IPS-18a (cell line): ENCODE measurements at regions not wholly inside any gene's neighbourhood (a gene's known extent, or its start where the extent isn't known, plus 50 kb on each side); places are given as distances from the start of the nearest gene placed in this dataset.

Source experiments
- H3K27ac ChIP-seq: one replicate; pipeline ENCODE4 v1.5.1; 2013; ENCODE audit warnings: low read length
- H3K27me3 ChIP-seq: one replicate; pipeline ENCODE4 v1.6.1; 2013; ENCODE audit warnings: mild to moderate bottlenecking, low read length; ENCODE audit not compliant: control insufficient read depth, insufficient read depth
- H3K36me3 ChIP-seq: one replicate; pipeline ENCODE4 v1.6.1; 2013; ENCODE audit warnings: low read depth, low read length; ENCODE audit not compliant: control insufficient read depth
- H3K4me1 ChIP-seq: one replicate; pipeline ENCODE4 v1.6.1; 2013; ENCODE audit warnings: low read depth, low read length; ENCODE audit not compliant: control insufficient read depth
- H3K4me3 ChIP-seq: one replicate; pipeline ENCODE4 v1.5.1; 2013; ENCODE audit warnings: low read length
- H3K9ac ChIP-seq: one replicate; pipeline ENCODE4 v1.6.1; 2013; ENCODE audit warnings: mild to moderate bottlenecking, low read length, moderate library complexity
- H3K9me3 ChIP-seq: one replicate; pipeline ENCODE4 v1.6.1; 2013; ENCODE audit warnings: low read depth, low read length; ENCODE audit not compliant: control insufficient read depth

DNA sequence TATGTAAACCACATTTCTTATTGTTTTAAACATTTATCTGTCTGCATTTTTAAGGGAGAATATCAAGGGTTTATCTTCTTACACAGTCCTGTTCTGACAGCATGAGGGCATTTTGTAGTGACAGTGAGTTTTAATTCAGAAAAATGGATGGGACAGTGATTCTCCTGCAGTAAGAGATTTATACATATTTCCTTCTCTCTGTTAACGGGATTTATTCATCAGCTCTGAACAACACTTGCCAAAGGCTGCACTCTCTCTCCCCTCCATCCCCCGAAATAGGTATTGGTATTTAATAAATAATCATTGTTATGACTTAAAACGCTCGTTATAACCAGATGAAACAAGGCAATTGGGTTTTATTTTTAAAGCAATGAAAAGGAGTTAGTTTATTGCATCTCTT is 410.9 kb downstream of the STIM2 start:
- H3K4me1 ChIP-seq, result peaks cover 22% of the 10 kb centered on the region
- H3K36me3 ChIP-seq, result no peaks in the 10 kb centered on the region
- H3K9ac ChIP-seq, result no peak overlapping the region
- no peak overlapping the region for H3K27ac ChIP-seq
- no peak overlapping the region for H3K4me3 ChIP-seq
- no peaks in the 10 kb centered on the region for H3K27me3 ChIP-seq
- no peaks in the 10 kb centered on the region for H3K9me3 ChIP-seq

DNA sequence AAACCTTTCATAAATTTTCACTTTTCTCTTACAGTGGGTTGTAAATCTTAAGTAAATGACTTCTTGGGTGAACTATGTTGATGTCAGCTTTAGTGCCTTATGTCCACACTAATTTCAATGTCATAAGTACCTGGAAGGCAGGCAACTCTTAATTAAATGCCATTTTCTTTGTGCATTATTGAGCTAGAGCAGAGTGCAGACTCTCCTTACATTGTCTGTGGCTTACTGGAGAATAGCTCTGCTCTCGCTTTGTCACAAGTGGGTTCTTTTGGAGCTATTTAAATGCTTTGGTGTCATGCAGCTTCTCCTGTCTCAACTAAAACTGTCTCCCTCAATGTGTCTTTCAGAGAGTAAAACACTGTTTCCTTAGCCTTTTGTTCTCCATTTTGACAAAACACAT is 411.6 kb downstream of the STIM2 start:
- Histone ChIP-seq H3K9me3 (no peaks in the 10 kb centered on the region), H3K4me1 (peaks cover 22% of the 10 kb centered on the region), H3K9ac (no peak overlapping the region), H3K36me3 (no peaks in the 10 kb centered on the region), H3K4me3 (no peak overlapping the region), H3K27ac (no peak overlapping the region), H3K27me3 (no peaks in the 10 kb centered on the region)

DNA sequence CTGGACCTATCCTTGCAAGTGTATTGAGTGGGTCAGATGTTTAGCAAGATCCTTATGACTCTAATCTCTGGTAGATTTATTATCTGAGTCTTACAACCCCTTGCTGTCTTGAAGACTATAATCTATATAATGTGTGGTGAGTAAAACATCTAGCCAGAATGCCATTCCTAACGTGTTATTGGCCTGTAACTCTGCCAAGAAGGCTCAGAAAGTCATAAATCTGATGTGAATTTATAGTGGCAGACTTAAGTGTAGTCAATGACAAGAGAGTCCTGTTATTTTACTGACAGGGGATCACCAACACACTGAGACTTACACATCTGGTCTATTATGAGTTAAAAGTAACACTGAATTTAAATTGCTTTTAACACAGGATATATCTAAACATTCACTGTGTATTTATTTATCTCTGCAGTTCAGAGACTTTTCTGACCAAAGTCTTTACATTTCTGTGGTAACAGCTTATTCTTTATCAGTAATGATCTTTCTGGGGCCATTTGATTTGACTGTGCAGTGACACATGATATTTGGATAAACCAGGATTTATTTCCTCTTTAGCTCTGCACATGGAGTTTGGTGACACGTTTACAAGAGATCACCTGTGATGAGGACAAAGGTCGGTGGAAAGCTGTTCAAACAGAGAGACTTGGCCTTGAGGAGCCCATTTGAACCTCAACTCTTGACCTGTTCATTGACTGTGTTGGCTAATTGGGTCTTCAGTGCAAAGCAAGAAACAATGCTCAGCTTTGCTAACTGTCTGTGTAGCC is 415.8 kb downstream of the STIM2 start:
- no peaks in the 10 kb centered on the region for H3K36me3 ChIP-seq
- no peaks in the 10 kb centered on the region for H3K27me3 ChIP-seq
- H3K9ac ChIP-seq, result no peak overlapping the region
- peaks cover 8% of the 10 kb centered on the region for H3K4me1 ChIP-seq
- H3K9me3 ChIP-seq, result no peaks in the 10 kb centered on the region
- H3K27ac ChIP-seq, result no peak overlapping the region
- no peak overlapping the region for H3K4me3 ChIP-seq

DNA sequence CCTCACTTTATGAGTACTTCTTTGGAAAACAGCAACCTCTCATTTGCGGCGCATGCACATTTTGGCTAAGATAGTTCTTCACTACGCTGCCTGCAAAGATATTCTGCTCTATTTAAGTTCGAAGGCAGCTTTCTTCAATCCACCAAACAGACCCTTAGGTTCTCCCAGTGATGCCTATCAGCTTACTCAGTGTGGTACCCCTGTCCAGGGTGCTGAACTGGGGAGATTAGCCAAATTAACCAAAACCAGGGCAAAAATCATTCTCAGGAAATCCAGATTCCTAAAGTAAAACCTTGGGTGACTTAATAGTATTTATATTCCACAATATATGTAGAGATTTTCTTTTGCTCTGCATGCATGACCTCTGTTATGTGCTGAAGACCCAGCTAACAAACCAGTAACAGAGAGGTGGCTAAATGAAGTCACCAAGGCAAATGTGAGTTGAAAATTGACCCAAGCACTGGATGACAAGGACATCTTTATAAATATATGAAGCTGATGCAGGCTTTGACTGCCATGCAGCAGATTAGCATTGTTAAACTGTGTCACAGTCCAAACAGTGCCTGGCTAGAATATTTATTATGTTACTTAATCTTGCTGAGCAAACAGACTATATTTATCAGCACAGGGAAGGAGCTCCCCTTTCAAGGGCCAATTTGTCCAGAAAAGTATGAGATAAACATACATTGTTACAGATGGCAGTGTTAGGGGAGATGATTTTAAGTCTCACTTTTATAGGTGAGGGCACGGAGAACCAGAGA is 418.2 kb downstream of the STIM2 start:
- H3K4me3 ChIP-seq, result no peak overlapping the region
- no peak overlapping the region for H3K27ac ChIP-seq
- no peak overlapping the region for H3K9ac ChIP-seq
- H3K4me1 ChIP-seq, result no peaks in the 10 kb centered on the region
- no peaks in the 10 kb centered on the region for H3K27me3 ChIP-seq
- no peaks in the 10 kb centered on the region for H3K9me3 ChIP-seq
- no peaks in the 10 kb centered on the region for H3K36me3 ChIP-seq

DNA sequence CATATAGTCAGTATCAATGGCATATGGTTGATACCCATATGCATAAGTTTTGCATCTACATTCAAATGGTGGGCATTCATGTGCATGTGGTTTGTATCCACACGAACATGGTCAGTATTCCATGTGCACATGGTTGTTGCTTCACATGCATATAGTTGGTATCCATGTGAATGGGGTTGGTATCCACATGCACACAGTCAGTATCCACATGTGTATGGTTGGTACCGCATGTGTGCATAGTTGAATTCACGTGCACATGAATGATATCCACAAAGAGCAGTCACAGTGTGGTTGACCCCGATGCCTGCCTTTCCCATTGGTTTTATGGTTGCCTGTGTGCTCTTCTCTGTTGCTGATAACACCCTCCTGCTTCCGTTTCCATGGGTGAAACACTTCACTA is 427.9 kb downstream of the STIM2 start:
- no peak overlapping the region for H3K9ac ChIP-seq
- peaks cover 13% of the 10 kb centered on the region for H3K4me1 ChIP-seq
- H3K4me3 ChIP-seq, result no peak overlapping the region
- H3K36me3 ChIP-seq, result no peaks in the 10 kb centered on the region
- no peak overlapping the region for H3K27ac ChIP-seq
- H3K27me3 ChIP-seq, result no peaks in the 10 kb centered on the region
- no peaks in the 10 kb centered on the region for H3K9me3 ChIP-seq

DNA sequence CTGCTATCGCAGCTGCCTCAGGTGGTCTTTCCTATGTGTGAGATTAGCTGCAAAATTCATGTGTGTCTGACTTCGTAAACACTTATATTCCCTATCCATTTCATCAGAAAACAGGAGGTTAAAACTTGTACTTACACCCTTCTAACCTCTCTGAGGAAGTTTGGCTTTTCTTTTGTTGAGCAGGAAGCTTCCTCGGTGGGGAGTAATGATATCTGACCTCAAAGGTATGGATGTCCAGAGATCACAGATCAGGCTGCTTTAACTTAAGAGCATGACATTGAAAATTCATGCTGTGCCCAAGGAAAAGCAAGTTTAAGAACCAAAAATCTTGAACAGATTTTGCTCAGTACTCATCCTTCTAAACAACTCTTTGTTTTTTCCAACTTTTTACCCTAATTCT is 429.1 kb downstream of the STIM2 start:
- peaks cover 13% of the 10 kb centered on the region for H3K4me1 ChIP-seq
- no peak overlapping the region for H3K27ac ChIP-seq
- no peaks in the 10 kb centered on the region for H3K9me3 ChIP-seq
- H3K9ac ChIP-seq, result no peak overlapping the region
- no peaks in the 10 kb centered on the region for H3K27me3 ChIP-seq
- no peak overlapping the region for H3K4me3 ChIP-seq
- no peaks in the 10 kb centered on the region for H3K36me3 ChIP-seq

DNA sequence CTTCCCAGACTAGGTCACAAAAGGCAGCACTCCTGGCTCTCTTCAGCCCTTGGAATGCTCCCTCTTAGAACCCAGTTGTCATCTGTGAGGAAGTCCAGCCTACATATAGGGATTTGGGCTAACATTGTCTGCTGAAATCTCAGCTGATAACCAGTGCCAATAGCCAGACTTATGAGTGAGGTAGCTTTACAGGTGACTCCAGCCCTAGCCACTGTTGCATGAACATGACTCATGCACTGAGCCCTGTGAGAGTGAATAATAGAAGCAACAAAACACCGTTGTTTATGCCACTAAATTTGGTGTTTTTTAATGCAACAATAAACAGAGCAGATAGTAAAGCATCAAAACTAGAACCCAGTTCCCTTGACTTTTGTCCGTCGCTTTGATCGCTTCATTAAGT is 433.2 kb downstream of the STIM2 start:
- Histone ChIP-seq H3K4me1 (peaks cover 13% of the 10 kb centered on the region), H3K27ac (no peak overlapping the region), H3K9ac (no peak overlapping the region), H3K27me3 (no peaks in the 10 kb centered on the region), H3K9me3 (no peaks in the 10 kb centered on the region), H3K4me3 (no peak overlapping the region), H3K36me3 (no peaks in the 10 kb centered on the region)

DNA sequence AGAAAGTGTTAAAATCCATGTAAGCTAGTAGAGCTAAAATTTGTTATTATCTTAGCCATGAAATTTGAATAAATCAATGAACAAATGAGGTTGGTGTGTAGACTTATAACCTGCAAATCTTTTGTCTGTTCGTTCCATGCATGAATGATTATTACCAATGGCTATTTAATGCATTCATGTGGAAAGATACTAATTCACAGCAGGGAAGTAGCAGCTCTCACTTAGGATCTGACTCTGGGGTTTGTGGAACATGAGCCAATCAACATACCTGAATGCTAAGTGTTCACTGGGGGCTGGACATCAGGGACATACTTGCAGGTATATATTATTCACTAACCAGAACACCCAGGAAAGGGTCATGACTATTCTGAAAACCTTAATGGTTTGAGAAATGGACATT is 444.1 kb downstream of the STIM2 start:
- Histone ChIP-seq H3K4me1 (no peaks in the 10 kb centered on the region), H3K36me3 (no peaks in the 10 kb centered on the region), H3K27me3 (no peaks in the 10 kb centered on the region), H3K9ac (no peak overlapping the region), H3K4me3 (no peak overlapping the region), H3K9me3 (no peaks in the 10 kb centered on the region), H3K27ac (no peak overlapping the region)

DNA sequence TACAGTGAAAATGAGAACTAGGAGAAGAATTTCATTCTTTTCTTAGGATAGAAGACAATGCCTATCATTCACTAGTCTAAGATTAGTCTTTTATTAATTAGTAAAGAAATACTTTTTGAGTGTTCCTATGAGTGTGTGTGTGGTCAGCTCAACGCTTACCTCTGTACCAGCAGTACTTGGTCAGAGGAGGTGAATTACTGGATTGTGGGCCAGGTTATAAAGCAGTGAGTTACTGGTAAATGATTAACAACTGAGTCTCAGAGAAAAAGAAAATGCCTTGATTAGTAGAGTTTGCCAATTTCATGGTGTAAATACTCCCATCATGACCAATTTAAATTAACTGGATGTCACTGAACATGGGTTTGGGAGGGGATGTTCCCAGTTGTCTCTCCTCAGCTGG is 444.6 kb downstream of the STIM2 start:
- Histone ChIP-seq H3K27ac (no peak overlapping the region), H3K4me3 (no peak overlapping the region), H3K27me3 (no peaks in the 10 kb centered on the region), H3K9me3 (no peaks in the 10 kb centered on the region), H3K36me3 (no peaks in the 10 kb centered on the region), H3K9ac (no peak overlapping the region), H3K4me1 (no peaks in the 10 kb centered on the region)

DNA sequence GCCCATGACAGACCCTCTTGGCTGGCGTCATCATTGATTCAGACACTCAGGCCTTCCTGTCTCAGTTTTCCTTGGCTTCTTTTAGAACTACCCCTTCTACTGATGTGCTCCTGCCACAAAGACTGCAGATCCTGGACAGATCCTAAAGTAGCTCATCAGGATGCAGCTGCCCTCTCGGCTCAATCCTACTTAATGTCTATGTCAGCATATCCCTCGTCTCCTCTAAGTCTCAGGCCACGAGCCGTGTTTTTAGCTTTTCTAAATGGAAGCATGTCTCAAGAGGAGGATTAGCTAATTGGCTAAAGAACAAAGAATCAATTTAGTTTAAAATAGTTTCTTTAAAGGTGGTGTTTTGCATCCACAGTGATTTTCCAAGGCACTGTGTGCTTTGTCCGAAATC is 447.7 kb downstream of the STIM2 start:
- Histone ChIP-seq H3K27ac (no peak overlapping the region), H3K27me3 (no peaks in the 10 kb centered on the region), H3K9me3 (no peaks in the 10 kb centered on the region), H3K36me3 (no peaks in the 10 kb centered on the region), H3K4me1 (no peaks in the 10 kb centered on the region), H3K4me3 (no peak overlapping the region), H3K9ac (no peak overlapping the region)

DNA sequence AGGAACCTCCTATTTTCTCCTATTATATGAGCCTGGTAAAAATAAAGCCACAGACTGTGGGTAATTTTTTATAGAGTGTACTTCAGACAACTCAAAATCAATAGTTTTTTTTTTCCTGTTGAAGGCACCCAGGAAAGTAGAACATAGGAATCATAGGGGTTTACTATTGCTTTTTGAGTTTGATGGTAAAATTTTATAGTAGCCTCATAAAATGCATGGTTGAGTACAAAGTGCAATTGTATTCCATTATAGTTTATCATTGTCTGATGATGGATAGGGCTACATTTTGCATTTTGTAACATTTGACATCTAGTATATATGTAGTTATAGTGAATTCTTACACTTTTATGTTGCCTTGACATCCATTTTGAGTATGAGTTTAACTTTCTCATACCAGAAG is 455.0 kb downstream of the STIM2 start:
- no peaks in the 10 kb centered on the region for H3K27me3 ChIP-seq
- H3K36me3 ChIP-seq, result no peaks in the 10 kb centered on the region
- peaks cover 6% of the 10 kb centered on the region for H3K4me1 ChIP-seq
- no peak overlapping the region for H3K27ac ChIP-seq
- no peak overlapping the region for H3K4me3 ChIP-seq
- H3K9ac ChIP-seq, result no peak overlapping the region
- no peaks in the 10 kb centered on the region for H3K9me3 ChIP-seq

DNA sequence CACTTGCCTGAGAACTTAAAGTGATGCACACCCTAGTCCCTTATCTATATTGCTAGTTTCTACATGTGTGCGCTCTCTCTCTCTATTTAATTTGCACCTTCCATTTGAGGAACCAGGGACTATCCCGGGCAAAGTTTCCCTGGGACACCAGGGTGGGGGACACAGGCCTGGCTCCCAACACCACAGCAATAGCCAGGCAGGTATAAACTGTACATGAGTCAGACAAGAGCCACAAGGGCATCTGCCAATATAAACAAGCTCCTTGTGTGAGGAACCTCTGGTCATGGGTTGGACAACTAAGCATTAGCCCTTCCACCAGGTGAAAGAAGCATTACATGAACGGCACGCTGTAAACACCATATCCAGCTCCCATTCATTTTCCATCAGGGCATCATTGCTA is 455.5 kb downstream of the STIM2 start:
- Histone ChIP-seq H3K36me3 (no peaks in the 10 kb centered on the region), H3K9me3 (no peaks in the 10 kb centered on the region), H3K27me3 (no peaks in the 10 kb centered on the region), H3K9ac (no peak overlapping the region), H3K4me3 (no peak overlapping the region), H3K27ac (no peak overlapping the region), H3K4me1 (peaks cover 6% of the 10 kb centered on the region)
